ENCODE measurements at regions not wholly inside any gene's neighbourhood (a gene's known extent, or its start where the extent isn't known, plus 50 kb on each side); places are given as distances from the start of the nearest gene placed in this dataset.
"Not testable (repeated sequence)": the region's sequence is repeated elsewhere in the genome, so short reads cannot be mapped to it uniquely, and the experiment has no call there.

DNA sequence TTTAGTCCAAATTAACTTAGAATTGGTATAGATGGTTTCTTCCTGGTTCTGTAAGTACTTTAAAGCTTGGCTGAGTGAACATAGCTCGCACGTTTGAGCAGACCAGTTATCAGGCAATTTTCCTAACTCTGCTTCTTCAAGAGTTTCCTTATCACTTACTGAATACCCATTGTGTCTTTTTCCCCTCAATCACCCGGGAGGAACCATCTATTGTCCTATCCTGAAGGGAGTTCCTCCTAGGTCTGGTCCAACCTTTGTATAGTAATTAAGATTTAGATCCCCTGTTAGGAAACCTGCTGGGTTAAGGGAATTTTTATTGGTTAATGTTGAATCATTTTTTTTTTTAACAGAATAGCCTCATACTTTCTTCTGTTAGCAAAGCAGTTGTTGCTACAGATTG is 1215.0 kb upstream of the ATXN8OS start:
- TF ChIP-seq CTCF, POLR2AphosphoS5, POLR2A (IDR thresholded peaks at IDR 0.05): not testable (repeated sequence)

Data from sigmoid colon (tissue), 4 donors.